PC-3 (cell line): ENCODE measurements at regions not wholly inside any gene's neighbourhood (a gene's known extent, or its start where the extent isn't known, plus 50 kb on each side); places are given as distances from the start of the nearest gene placed in this dataset.

Experiments used
- ATAC-seq: fragments of 200-7000 bp; cut with Tn5 transposase; 2 replicates; pipeline ENCODE4 v1.9.1; 2020; ENCODE audit warnings: mild to moderate bottlenecking, moderate library complexity
- BruUV-seq: library from RNA; stranded (reverse); fragments of 400-500 nt; replicated peaks from 2 replicates; lab custom pipeline; 2021; lab: Mats Ljungman, UMichigan
- CTCF ChIA-PET: fragments of 300-600 bp; sonication (Branson Sonifier 250); formaldehyde crosslinking; loops from one replicate; lab custom pipeline; 2022; ENCODE audit warnings: antibody characterized with exemption; lab: Charles Lee
- POLR2A ChIA-PET: fragments of 300-600 bp; sonication (Branson Sonifier 250); formaldehyde crosslinking; loops from one replicate; lab custom pipeline; 2022; ENCODE audit warnings: antibody characterized with exemption; ENCODE audit not compliant: unreplicated experiment; lab: Charles Lee
- DNase-seq: peaks from one replicate; pipeline ENCODE4 v3.0.0-alpha.2; 2015
- H2AFZ ChIP-seq: fragments of 300-600 bp; sonication (generic); 2 replicates; pipeline ENCODE4 v1.6.0; 2016; ENCODE audit warnings: antibody characterized with exemption, low read length
- H3F3A ChIP-seq: fragments of 300-600 bp; sonication (generic); one replicate; pipeline ENCODE4 v1.6.0; 2017; ENCODE audit warnings: antibody characterized with exemption, low read length, control low read depth, mild to moderate bottlenecking; ENCODE audit not compliant: unreplicated experiment
- H3K27ac ChIP-seq: fragments of 300-600 bp; sonication (generic); 2 replicates; pipeline ENCODE4 v1.5.1; 2016; ENCODE audit warnings: mild to moderate bottlenecking, low read length
- H3K27me3 ChIP-seq: fragments of 300-600 bp; sonication (generic); 2 replicates; pipeline ENCODE4 v1.6.1; 2016; ENCODE audit warnings: low read length, mixed read lengths
- H3K36me3 ChIP-seq: fragments of 300-600 bp; sonication (generic); 2 replicates; pipeline ENCODE4 v1.6.1; 2016; ENCODE audit warnings: low read depth, mixed run types, low read length, mixed read lengths
- H3K4me1 ChIP-seq: fragments of 300-600 bp; sonication (generic); 2 replicates; pipeline ENCODE4 v1.5.1; 2016; ENCODE audit warnings: low read length; ENCODE audit not compliant: insufficient read depth
- H3K4me2 ChIP-seq: fragments of 300-600 bp; sonication (generic); 2 replicates; pipeline ENCODE4 v1.6.0; 2016; ENCODE audit warnings: low read length
- H3K4me3 ChIP-seq: fragments of 300-600 bp; sonication (generic); 2 replicates; pipeline ENCODE4 v1.5.1; 2016; ENCODE audit warnings: mild to moderate bottlenecking, low read length, mixed read lengths
- H3K79me2 ChIP-seq: fragments of 300-600 bp; sonication (generic); 2 replicates; pipeline ENCODE4 v1.6.1; 2017; ENCODE audit warnings: low read length, mixed read lengths
- H3K9ac ChIP-seq: fragments of 300-600 bp; sonication (generic); 2 replicates; pipeline ENCODE4 v1.6.0; 2016; ENCODE audit warnings: mild to moderate bottlenecking, low read length
- H3K9me2 ChIP-seq: fragments of 300-600 bp; sonication (generic); replicated peaks from 2 replicates; pipeline ENCODE4 v1.6.1; 2016; ENCODE audit warnings: mixed run types, low read length, mixed read lengths
- H3K9me3 ChIP-seq: fragments of 300-600 bp; sonication (generic); 2 replicates; pipeline ENCODE4 v1.6.1; 2016; ENCODE audit warnings: low read length, mixed read lengths
- H4K20me1 ChIP-seq: fragments of 300-600 bp; sonication (generic); 2 replicates; pipeline ENCODE4 v1.6.1; 2016; ENCODE audit warnings: low read length, mixed read lengths
- EZH2 ChIP-seq: fragments of 300-600 bp; sonication (generic); IDR thresholded peaks from one replicate; pipeline ENCODE4 v1.6.1; 2017; ENCODE audit warnings: antibody characterized with exemption, mild to moderate bottlenecking, low read length; ENCODE audit not compliant: unreplicated experiment
- EZH2phosphoT487 ChIP-seq: fragments of 300-600 bp; sonication (generic); IDR thresholded peaks from 2 replicates; pipeline ENCODE4 v1.6.1; 2018; ENCODE audit warnings: mild to moderate bottlenecking, antibody characterized with exemption, low read length, borderline replicate concordance
- intact Hi-C: fragments of 100-400 bp; cut with micrococcal nuclease; formaldehyde crosslinking; loops from 2 replicates; pipeline ENCODE4 v1.9.0; 2023
- TF ChIP-seq, protein P1 (sequence below): fragments of 300-600 bp; sonication (generic); conservative IDR thresholded peaks from 2 replicates; pipeline ENCODE4 v1.5.1; 2017; ENCODE audit warnings: antibody characterized with exemption, low read depth, mild to moderate bottlenecking, low read length

DNA sequence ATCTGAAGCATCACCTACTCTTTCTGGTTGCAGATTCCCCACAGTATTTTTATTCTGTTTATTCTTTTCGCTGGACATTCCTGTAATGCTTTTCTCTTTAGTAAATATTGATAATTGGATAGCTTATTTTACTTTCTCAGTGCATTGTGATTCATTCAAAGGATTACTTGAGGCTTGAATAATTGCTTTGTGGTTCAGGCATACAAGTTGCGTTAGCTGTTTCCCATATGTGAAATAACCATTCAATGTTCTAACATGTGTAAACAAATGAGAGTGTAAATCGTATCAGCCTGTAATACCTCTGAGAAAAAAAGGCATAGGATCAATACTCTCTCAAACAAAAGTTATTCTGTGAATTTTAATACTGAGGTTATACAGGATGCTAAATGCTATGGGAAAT is 1004.2 kb upstream of the SEL1L start:
- Histone ChIP-seq H3K9me3 (peaks cover 11% of the 10 kb centered on the region; the same call in 1 of the 2 replicates), H4K20me1 (no peaks in the 10 kb centered on the region), H3K9me2 (no peaks in the 10 kb centered on the region), H3K4me1 (no peaks in the 10 kb centered on the region), H3K4me2 (no peak overlapping the region), H3K9ac (no peak overlapping the region), H3K36me3 (no peaks in the 10 kb centered on the region), H3K4me3 (no peak overlapping the region), H2AFZ (no peak overlapping the region), H3K79me2 (no peaks in the 10 kb centered on the region), H3K27ac (no peak overlapping the region), H3K27me3 (no peaks in the 10 kb centered on the region), H3F3A (no peaks in the 10 kb centered on the region)
- no TSS peak for BruUV-seq
- TF ChIP-seq, protein P1, sequence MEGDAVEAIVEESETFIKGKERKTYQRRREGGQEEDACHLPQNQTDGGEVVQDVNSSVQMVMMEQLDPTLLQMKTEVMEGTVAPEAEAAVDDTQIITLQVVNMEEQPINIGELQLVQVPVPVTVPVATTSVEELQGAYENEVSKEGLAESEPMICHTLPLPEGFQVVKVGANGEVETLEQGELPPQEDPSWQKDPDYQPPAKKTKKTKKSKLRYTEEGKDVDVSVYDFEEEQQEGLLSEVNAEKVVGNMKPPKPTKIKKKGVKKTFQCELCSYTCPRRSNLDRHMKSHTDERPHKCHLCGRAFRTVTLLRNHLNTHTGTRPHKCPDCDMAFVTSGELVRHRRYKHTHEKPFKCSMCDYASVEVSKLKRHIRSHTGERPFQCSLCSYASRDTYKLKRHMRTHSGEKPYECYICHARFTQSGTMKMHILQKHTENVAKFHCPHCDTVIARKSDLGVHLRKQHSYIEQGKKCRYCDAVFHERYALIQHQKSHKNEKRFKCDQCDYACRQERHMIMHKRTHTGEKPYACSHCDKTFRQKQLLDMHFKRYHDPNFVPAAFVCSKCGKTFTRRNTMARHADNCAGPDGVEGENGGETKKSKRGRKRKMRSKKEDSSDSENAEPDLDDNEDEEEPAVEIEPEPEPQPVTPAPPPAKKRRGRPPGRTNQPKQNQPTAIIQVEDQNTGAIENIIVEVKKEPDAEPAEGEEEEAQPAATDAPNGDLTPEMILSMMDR, result no peak
- no peak for TF ChIP-seq EZH2
- TF ChIP-seq EZH2phosphoT487, result no peak
- POLR2A ChIA-PET, result no interaction called here
- intact Hi-C loops, result no loop called here
- DNase-seq (no peak), ATAC-seq (no peak)
- CTCF ChIA-PET, result no interaction called here

DNA sequence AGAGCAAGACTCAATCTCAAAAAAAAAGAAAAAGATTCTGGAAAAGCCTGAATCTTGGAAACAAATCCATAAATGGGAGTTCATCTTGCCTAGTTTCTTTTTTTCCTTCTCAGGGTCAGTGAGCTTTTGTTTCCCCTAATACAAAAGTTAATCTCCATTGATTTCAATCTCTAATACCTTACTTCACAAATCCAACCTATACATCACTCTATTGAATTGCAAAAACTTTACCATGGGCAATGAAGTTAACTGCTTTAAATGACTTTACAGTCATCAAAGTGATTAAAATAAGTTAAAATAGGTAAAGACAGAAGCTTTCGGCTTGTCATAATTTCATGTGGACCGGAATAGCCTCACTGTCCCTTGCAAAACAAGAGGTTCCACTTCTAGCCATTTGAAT is 1012.7 kb upstream of the SEL1L start:
- ATAC-seq, result no peak
- no peak overlapping the region for H2AFZ ChIP-seq
- no peaks in the 10 kb centered on the region for H3K36me3 ChIP-seq
- ChIA-PET POLR2A (no interaction called here), CTCF (no interaction called here)
- H3K4me1 ChIP-seq, result no peaks in the 10 kb centered on the region
- no peak overlapping the region for H3K4me3 ChIP-seq
- TF ChIP-seq, protein P1, result no peak
- TF ChIP-seq EZH2phosphoT487, result no peak
- TF ChIP-seq EZH2, result no peak
- no peak overlapping the region for H3K9ac ChIP-seq
- H3F3A ChIP-seq, result no peaks in the 10 kb centered on the region
- H3K79me2 ChIP-seq, result no peaks in the 10 kb centered on the region
- no peaks in the 10 kb centered on the region for H3K9me2 ChIP-seq
- no peak overlapping the region for H3K4me2 ChIP-seq
- no peak overlapping the region for H3K27ac ChIP-seq
- DNase-seq, result no peak
- H3K9me3 ChIP-seq, result peaks cover 12% of the 10 kb centered on the region
- no peaks in the 10 kb centered on the region for H3K27me3 ChIP-seq
- intact Hi-C loops, result no loop called here
- H4K20me1 ChIP-seq, result no peaks in the 10 kb centered on the region
- no TSS peak for BruUV-seq

DNA sequence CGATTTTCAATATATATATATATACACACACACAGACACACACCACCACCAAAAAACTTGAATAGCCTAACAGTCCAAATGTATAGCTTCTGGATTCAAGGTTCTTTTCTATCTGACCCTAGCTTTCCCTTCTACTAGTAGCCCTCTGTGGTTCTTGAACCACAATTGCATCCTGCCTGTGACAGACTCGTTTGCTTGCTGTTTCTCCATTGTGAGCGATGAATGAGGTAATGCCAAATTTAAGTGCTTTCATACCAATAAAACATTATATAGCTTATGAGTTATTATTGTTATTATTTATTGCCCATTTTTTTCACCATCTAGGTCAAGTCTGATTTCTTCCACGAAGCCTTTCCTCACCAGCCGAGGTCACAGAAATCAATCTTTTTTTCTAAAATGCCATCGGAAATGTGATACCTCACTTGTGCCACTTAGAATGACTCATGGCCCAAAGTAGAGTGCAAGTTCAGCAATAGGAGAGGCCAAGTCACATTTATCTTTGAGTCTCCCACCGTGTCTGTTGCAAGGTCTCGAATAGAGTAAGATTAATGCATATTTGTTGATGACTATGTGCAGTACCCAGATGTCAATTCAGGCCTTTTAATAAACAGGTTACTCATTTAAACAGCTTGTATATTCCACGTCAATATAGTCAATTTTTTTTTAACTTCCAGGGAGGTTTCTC is 1015.8 kb upstream of the SEL1L start:
- DNase-seq (no peak), ATAC-seq (no peak)
- Histone ChIP-seq H3K79me2 (no peaks in the 10 kb centered on the region), H3K9ac (no peak overlapping the region), H3F3A (no peaks in the 10 kb centered on the region), H2AFZ (no peak overlapping the region), H3K4me1 (no peaks in the 10 kb centered on the region), H3K27ac (no peak overlapping the region), H3K36me3 (no peaks in the 10 kb centered on the region), H3K4me3 (no peak overlapping the region), H3K9me2 (no peaks in the 10 kb centered on the region), H3K9me3 (peaks cover 21% of the 10 kb centered on the region), H3K4me2 (no peak overlapping the region), H4K20me1 (no peaks in the 10 kb centered on the region), H3K27me3 (no peaks in the 10 kb centered on the region)
- intact Hi-C loops, result no loop called here
- ChIA-PET POLR2A (no interaction called here), CTCF (no interaction called here)
- TF ChIP-seq EZH2phosphoT487 (no peak), EZH2 (no peak)
- TF ChIP-seq, protein P1, result no peak
- no TSS peak for BruUV-seq
